NCI-H748 (cell line): ENCODE measurements at regions not wholly inside any gene's neighbourhood (a gene's known extent, or its start where the extent isn't known, plus 50 kb on each side); places are given as distances from the start of the nearest gene placed in this dataset.
"Not testable (repeated sequence)": the region's sequence is repeated elsewhere in the genome, so short reads cannot be mapped to it uniquely, and the experiment has no call there.

ENCODE experiments used
- DNase-seq: peaks from one replicate; lab custom pipeline; 2025; ENCODE audit not compliant: unreplicated experiment; lab: John Stamatoyannopoulos, UW

DNA sequence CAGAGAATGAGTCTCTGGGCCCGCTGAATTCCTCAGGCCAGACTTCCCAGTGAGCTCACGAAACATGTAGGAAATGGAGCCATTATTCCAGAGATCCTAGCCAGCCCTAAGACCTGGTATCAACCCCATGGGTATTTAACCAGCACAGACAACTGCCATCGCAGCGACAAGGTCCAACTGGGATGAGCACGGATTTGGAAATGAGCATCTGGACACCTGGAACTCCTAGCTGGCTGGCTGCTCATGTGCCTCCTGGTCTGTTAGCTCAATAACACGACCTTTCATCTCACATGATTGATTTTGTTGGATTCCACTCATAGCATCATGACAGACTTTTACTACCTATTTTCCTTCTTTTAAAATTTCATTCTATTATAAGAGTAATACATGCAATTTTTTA lies 51.0 kb downstream of the POU3F3 start:
- DNase-seq: no peak

DNA sequence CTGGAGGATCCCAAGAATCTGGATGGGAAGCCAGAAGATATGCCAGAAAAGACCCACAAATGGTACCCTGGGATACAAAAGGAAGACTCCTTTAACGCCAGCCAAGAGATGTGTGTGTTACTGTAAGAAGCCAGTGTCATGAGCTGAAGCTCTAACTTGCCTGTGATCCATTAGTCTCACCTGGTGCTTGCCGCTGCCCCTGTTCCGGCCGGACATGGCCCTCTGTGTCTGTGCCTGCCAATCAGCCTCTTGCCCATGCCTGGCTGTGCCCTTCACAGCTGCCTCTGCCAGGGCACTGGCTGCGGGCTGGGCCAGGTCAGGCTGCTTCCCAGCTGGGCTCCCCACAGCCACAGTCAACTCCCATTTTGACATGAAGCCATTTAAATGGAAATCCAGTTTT lies 55.4 kb downstream of the POU3F3 start:
- DNase-seq: no peak

DNA sequence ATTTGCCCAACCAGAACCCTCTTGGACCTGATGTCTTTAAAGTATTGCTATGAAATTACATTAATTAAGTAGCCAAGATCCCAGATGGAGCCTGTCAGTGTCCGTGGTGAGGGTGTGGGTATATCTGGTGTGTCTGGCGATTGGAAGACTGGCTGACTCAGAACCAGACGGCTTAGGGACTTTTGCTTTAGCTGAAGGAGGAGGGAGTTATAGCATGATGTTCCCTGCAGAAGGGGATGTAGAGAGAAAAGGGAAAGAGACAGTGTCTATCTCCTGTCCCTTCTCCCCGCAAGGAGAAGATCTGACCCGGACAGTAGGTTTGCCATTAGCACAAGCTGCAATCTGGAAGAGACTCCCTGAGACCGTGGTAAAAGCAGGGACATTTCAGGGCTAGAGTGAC lies 60.6 kb downstream of the POU3F3 start:
- no peak for DNase-seq

DNA sequence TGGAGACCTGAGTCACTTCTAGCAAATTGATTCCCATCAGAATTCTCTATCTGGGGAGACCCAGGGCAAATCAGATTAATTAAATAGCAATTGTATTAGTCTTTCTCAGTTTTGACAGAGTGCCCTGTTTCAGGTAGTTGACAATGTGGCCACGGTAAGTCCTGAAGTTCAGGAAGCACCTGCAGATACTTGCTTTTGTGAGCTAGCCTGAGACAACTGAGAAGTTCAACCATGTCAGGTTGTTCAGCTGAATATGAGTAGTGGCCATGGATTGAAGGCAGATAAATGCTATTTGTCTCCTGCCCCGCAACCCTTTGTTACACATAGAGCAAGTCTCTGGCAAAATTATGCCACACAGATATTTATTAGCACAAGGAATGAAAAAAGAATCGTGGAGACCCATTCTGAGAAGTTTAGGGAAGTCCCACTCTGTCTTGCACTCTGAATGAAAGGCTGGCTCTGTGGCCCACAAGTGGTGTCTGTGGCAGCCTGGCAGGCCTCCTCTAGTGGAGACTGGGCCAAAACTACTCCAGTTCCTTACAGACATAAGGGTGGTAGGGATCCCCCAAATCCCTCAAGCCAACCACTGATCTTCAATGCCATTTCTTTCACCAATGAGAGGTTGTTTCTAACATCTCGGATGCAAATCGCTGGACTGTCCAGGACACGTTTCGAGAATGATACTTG lies 61.3 kb downstream of the POU3F3 start:
- DNase-seq: no peak

DNA sequence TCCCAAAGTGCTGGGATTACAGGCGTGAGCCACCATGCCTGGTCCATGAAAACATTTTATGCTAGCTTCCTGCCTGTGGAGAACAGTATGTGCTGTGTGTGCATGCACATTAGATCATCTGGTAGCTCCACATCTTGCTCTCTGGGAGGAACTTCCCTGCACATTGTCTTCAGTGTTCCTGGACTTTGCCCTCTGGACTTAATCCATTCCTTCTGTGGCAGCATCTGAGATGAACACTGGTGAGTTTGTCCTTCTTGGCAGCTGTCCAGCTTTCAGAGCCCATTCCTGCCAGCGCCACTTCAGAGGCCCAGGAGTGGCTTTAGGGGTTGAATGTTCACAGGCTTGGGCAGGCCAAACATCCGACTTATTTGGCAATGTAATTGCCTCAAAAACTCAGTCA lies 65.2 kb downstream of the POU3F3 start:
- peak; percentile 19 for DNase-seq

DNA sequence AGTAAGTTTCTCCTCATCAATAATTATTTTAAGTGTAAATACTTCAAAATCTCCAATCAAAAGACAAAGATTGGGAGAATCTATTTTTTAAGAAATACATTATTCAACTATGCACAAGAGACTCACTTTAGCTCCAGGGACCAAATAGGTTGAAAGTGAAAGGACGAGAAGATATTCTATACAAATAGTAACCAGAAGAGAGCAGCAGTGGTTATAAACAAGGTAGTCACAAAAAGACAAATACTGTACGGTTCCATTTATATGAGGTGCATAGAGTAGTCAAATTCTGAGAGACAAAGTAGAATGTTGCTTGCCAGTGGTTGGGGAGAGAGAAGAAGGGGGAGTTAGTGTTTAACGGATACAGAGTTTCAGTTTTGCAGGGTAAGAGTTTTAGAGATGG lies 69.8 kb downstream of the POU3F3 start:
- DNase-seq: no peak

DNA sequence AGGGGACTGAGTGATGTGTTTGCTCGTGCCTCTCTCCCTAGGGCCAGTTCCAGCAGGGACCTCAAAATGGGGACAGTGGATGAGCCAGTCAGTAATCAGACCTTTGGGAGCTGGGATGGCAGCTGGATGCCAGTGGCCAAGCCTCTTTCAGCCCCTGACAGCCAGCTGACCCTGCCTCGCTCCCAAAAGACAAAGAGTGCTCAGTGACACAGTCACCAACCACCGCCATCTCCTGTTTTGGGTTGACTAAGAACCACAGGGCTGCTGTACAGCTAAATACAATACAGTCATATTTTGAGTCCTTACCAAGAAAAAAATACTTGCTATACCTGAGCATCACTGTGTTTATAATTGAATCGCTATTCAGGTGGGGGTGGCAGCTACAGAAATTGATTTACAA lies 75.7 kb downstream of the POU3F3 start:
- DNase-seq: no peak

- DNase-seq: no peak
Observed at GRCh38 chr2:104930732-104931131, 76.8 kb downstream of the POU3F3 start.

DNA sequence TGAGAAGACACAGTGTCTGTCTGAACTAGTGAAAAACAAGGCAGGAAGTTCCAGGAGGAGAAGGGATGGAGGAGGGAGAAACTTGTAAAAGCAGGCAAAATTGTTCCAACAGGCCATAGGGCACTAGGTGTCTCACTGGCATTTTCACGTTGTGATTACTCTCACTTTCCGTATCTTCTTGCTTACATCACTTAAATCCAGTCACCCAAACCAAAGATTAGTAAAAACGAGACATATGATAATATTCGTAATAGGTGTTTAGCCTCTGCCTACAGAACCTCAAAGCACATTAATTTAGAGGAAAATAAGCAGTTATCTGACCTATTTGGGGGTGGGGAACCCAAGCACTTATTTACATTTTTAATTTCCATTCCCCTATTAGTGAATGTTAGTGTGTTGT lies 78.3 kb downstream of the POU3F3 start:
- no peak for DNase-seq

DNA sequence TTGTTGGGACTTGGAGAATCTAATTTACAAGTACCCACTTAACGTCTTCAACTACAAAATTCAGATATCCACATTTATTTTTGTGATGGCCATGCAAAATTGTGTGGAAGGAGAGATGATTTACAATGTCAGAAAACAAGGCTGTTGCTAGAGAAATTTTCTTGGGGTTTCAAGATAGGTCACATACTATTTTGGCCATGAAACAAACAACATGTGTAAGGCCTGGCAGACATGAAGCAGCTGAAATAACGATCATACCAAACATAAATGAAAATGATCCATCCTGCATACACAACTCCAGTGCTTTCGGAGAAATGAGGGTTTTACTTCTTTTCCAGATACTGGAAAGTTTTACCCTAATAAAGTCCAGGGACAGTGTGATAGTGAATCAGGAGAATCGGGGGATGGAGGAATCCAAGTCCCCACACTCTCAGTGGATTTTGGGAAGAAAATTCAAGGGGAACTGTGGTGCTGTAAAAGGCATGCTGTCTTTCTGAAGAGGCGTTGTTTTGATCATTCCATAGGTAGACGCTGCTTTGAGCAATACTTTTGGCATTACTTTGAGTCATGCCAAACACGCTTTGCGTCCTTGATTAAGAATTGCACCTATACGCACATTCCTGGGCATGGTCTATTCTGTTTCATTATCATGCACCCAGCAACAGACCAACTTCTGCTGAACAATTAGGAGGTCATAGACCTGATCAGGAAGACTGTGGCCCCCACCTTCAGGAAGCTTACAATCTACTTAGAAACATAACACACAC lies 79.4 kb downstream of the POU3F3 start:
- DNase-seq: no peak

- DNase-seq: no peak
Observed at GRCh38 chr2:104936527-104936926, 82.6 kb downstream of the POU3F3 start.

- no peak for DNase-seq
Observed at GRCh38 chr2:104938231-104938941, 84.5 kb downstream of the POU3F3 start.

DNA sequence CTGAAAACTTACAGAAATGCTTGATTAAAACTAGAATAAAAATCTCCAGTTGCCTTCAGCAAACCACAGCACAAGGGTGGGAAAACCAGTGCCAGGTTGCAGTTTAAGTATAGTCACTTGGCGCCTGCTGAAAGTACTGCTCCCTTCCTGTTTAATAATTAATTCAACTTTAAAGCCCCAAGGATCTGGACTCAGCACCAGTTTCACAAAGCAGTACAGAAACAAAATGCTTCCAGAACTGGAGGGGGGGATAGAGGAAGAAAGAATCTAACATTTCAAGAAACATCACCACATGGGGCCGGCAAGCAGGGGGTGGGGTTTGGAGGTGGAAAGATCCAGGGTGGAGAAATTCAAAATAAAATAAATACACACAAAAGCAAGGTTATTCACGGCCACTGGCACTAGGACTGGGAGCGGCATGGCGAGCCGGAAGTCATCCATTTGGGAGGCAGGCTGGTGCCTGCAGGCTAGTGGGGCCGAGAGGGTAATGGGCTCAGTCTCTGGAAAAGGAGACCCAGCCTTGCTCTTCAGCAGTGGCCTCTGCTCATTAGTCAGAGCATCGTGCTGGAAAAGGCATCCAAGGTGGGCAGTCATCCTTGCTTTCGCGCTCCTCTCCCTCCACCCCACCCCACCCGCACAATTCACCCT lies 85.8 kb downstream of the POU3F3 start:
- DNase-seq: no peak

GRCh38 chr2:104944495-104944894 lies 90.6 kb downstream of the POU3F3 start:
- peak; percentile 42 for DNase-seq

DNA sequence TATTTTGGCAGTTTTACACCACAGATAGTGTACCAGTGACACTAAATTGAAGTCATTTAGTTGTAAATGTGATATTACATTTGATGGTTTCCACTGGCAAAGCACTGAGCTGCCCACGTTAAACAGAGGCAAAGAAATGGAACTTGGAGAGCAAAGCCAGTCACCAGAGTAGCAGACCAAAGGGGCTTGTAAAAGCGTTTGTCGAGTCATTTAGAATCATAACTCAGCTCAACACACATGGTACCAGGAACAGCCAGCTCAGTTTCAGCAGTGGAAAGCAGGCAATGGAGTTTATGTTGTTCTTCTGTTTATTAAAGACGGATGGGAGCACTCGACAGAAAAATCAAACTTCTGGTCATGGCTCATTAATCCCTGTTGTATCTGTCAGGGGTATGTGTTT lies 91.2 kb downstream of the POU3F3 start:
- no peak for DNase-seq

- no peak for DNase-seq
Observed at GRCh38 chr2:104945866-104946265, 92.0 kb downstream of the POU3F3 start.

GRCh38 chr2:104947456-104947855 lies 90.4 kb upstream of the MRPS9 start:
- not testable (repeated sequence) for DNase-seq

- no peak for DNase-seq
Observed at GRCh38 chr2:104952976-104953375, 84.9 kb upstream of the MRPS9 start.

GRCh38 chr2:104965900-104966299 lies 72.0 kb upstream of the MRPS9 start:
- no peak for DNase-seq

DNA sequence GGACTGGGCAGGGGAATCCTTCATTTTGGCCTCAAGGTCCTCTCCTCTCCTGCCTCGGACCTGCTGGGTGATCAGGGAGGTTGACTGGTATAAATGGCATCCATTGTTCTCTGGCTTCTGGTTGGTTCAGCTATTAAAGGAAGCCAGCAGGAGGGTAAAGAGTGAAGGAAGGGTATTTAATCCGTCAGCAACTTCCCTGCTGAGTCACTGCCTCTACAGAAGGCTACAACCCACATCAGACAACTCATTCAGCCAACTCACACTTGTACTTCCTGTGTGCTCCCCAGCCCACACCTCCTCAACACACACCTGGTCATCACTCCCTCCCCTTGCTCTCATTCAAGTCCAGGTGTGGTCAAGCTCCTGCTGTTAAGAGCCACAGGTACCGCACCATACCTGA lies 68.3 kb upstream of the MRPS9 start:
- DNase-seq: no peak

DNA sequence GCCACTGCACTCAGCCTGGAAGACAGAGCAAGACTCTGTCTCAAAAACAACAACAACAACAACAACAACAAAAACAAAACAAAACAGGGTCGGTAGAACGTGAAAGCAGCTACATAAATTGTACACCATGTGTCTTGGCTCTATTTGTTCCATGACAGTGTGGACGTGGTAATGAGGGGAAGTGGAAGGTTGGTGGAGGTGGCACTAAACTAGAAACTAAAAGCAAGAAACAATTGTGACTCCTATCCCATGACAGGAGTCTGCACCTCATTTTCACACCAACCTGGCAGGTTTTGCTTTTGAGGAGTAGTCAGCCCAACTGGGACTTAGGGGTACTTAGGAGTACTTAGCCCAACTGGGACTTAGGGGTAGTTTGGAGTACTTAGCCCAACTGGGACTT lies 62.5 kb upstream of the MRPS9 start:
- DNase-seq: no peak

- no peak for DNase-seq
Observed at GRCh38 chr2:104975851-104976250, 62.0 kb upstream of the MRPS9 start.
